HL-60 (cell line): ENCODE measurements at regions not wholly inside any gene's neighbourhood (a gene's known extent, or its start where the extent isn't known, plus 50 kb on each side); places are given as distances from the start of the nearest gene placed in this dataset.

Source experiments
- POLR2AphosphoS5 ChIP-seq: IDR thresholded peaks from 2 replicates; pipeline ENCODE4 v1.6.1; 2012; ENCODE audit warnings: low read depth
- SPI1 ChIP-seq: IDR thresholded peaks from 2 replicates; pipeline ENCODE4 v1.6.1; 2012; ENCODE audit warnings: low read depth, mild to moderate bottlenecking, borderline replicate concordance
- TF ChIP-seq, protein P1 (sequence below): IDR thresholded peaks from one replicate; pipeline ENCODE4 v1.5.1; 2011; ENCODE audit warnings: low read length, control low read depth, inconsistent platforms; ENCODE audit not compliant: insufficient read depth
- TF ChIP-seq, protein P2 (sequence below): IDR thresholded peaks from 2 replicates; pipeline ENCODE4 v1.6.1; 2012; ENCODE audit warnings: low read depth; ENCODE audit not compliant: insufficient replicate concordance

DNA sequence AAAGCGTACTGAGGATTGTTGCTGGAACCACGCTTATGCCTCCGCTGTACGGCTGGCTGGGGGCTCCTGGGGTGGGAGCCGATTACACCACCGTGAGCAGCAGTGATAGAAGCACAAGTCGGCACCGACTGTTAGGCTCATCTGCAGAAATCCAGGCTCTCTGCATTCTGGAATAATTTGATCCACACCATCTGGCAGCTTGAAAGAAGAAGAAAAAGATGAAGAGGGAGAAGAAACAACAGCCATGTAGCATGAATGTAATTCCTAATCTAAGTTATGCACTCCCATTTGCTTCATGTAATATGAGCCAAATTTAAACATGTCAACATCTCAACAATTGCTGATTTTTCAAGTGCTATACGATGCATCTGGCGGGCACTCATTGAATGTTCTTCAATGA is 84.6 kb upstream of the DHX15 start:
- TF ChIP-seq, protein P1, sequence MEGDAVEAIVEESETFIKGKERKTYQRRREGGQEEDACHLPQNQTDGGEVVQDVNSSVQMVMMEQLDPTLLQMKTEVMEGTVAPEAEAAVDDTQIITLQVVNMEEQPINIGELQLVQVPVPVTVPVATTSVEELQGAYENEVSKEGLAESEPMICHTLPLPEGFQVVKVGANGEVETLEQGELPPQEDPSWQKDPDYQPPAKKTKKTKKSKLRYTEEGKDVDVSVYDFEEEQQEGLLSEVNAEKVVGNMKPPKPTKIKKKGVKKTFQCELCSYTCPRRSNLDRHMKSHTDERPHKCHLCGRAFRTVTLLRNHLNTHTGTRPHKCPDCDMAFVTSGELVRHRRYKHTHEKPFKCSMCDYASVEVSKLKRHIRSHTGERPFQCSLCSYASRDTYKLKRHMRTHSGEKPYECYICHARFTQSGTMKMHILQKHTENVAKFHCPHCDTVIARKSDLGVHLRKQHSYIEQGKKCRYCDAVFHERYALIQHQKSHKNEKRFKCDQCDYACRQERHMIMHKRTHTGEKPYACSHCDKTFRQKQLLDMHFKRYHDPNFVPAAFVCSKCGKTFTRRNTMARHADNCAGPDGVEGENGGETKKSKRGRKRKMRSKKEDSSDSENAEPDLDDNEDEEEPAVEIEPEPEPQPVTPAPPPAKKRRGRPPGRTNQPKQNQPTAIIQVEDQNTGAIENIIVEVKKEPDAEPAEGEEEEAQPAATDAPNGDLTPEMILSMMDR: no peak
- TF ChIP-seq, protein P2, sequence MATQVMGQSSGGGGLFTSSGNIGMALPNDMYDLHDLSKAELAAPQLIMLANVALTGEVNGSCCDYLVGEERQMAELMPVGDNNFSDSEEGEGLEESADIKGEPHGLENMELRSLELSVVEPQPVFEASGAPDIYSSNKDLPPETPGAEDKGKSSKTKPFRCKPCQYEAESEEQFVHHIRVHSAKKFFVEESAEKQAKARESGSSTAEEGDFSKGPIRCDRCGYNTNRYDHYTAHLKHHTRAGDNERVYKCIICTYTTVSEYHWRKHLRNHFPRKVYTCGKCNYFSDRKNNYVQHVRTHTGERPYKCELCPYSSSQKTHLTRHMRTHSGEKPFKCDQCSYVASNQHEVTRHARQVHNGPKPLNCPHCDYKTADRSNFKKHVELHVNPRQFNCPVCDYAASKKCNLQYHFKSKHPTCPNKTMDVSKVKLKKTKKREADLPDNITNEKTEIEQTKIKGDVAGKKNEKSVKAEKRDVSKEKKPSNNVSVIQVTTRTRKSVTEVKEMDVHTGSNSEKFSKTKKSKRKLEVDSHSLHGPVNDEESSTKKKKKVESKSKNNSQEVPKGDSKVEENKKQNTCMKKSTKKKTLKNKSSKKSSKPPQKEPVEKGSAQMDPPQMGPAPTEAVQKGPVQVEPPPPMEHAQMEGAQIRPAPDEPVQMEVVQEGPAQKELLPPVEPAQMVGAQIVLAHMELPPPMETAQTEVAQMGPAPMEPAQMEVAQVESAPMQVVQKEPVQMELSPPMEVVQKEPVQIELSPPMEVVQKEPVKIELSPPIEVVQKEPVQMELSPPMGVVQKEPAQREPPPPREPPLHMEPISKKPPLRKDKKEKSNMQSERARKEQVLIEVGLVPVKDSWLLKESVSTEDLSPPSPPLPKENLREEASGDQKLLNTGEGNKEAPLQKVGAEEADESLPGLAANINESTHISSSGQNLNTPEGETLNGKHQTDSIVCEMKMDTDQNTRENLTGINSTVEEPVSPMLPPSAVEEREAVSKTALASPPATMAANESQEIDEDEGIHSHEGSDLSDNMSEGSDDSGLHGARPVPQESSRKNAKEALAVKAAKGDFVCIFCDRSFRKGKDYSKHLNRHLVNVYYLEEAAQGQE: no peak
- TF ChIP-seq POLR2AphosphoS5: no peak
- TF ChIP-seq SPI1: no peak
